CD8-positive, alpha-beta memory T cell (primary cell): ENCODE measurements at regions not wholly inside any gene's neighbourhood (a gene's known extent, or its start where the extent isn't known, plus 50 kb on each side); places are given as distances from the start of the nearest gene placed in this dataset.

Experiments
- CTCF ChIA-PET: fragments of 350-600 bp; sonication (Branson Sonifier 250); formaldehyde crosslinking; loops from one replicate; lab custom pipeline; 2021; ENCODE audit warnings: antibody characterized with exemption; lab: Charles Lee
- POLR2A ChIA-PET: fragments of 350-600 bp; sonication (Branson Sonifier 250); formaldehyde crosslinking; loops from one replicate; lab custom pipeline; 2021; ENCODE audit warnings: antibody characterized with exemption; lab: Charles Lee
- DNase-seq, 5 donors: peaks; one replicate each; pipeline versions ENCODE4 v3.0.0 to v3.0.0-alpha.2; 2020 to 2022; ENCODE audit warnings: mixed read lengths in 1 of 5
- H3K27ac ChIP-seq: one replicate; pipeline ENCODE4 v1.7.0; 2013; ENCODE audit warnings: low read depth, mild to moderate bottlenecking, low read length, moderate library complexity
- H3K27me3 ChIP-seq: 2 replicates; pipeline ENCODE4 v1.7.0; 2013; ENCODE audit warnings: low read length, mild to moderate bottlenecking; ENCODE audit not compliant: insufficient read depth, poor library complexity, severe bottlenecking
- H3K36me3 ChIP-seq: 2 replicates; pipeline ENCODE4 v1.7.0; 2013; ENCODE audit warnings: mild to moderate bottlenecking, low read length, moderate library complexity; ENCODE audit not compliant: insufficient read depth
- H3K4me1 ChIP-seq: 2 replicates; pipeline ENCODE4 v1.7.0; 2013; ENCODE audit warnings: mild to moderate bottlenecking, low read length, moderate library complexity; ENCODE audit not compliant: insufficient read depth
- H3K4me3 ChIP-seq: 2 replicates; pipeline ENCODE4 v1.7.0; 2013; ENCODE audit warnings: mild to moderate bottlenecking, low read length
- H3K9me3 ChIP-seq: 2 replicates; pipeline ENCODE4 v1.7.0; 2013; ENCODE audit warnings: mild to moderate bottlenecking, low read length
- H3K27ac Mint-ChIP-seq, 8 donors: one replicate each; pipeline ENCODE4 v1.8.0; 2020 to 2021; ENCODE audit warnings: mixed read lengths in 8 of 8, mild to moderate bottlenecking in 6 of 8, inconsistent platforms in 3 of 8, moderate library complexity in 3 of 8
- H3K27me3 Mint-ChIP-seq, 2 donors: one replicate each; pipeline ENCODE4 v1.8.0; 2020 to 2021; ENCODE audit warnings: mixed read lengths in 2 of 2, mild to moderate bottlenecking in 1 of 2, moderate library complexity in 1 of 2
- H3K36me3 Mint-ChIP-seq, 3 donors: one replicate each; pipeline ENCODE4 v1.8.0; 2020 to 2021; ENCODE audit warnings: mixed read lengths in 3 of 3, inconsistent platforms in 1 of 3, mild to moderate bottlenecking in 1 of 3
- H3K4me1 Mint-ChIP-seq, 3 donors: one replicate each; pipeline ENCODE4 v1.8.0; 2020 to 2021; ENCODE audit warnings: mixed read lengths in 3 of 3, inconsistent platforms in 1 of 3, mild to moderate bottlenecking in 1 of 3
- H3K4me3 Mint-ChIP-seq, 7 donors: one replicate each; pipeline ENCODE4 v1.8.0; 2020 to 2021; ENCODE audit warnings: mixed read lengths in 7 of 7, mild to moderate bottlenecking in 6 of 7, moderate library complexity in 4 of 7, inconsistent platforms in 2 of 7
- H3K9me3 Mint-ChIP-seq, 5 donors: one replicate each; pipeline ENCODE4 v1.8.0; 2020 to 2022; ENCODE audit warnings: mixed read lengths in 5 of 5, mild to moderate bottlenecking in 3 of 5, moderate library complexity in 2 of 5, inconsistent platforms in 1 of 5

- H3K27ac ChIP-seq, result no peak overlapping the region
- no peak for DNase-seq
- Mint-ChIP-seq H3K27me3 (peaks cover 0 to 1% of the 10 kb centered on the region in 2 donors), H3K9me3 (peaks cover 0 to 8% (median 3%) of the 10 kb centered on the region in 5 donors), H3K4me1 (no peaks in the 10 kb centered on the region), H3K4me3 (no peak overlapping the region), H3K27ac (no peak overlapping the region), H3K36me3 (no peaks in the 10 kb centered on the region)
- no peaks in the 10 kb centered on the region for H3K36me3 ChIP-seq
- POLR2A ChIA-PET, result no interaction called here
- CTCF ChIA-PET, result no interaction called here
- H3K27me3 ChIP-seq, result no peaks in the 10 kb centered on the region
- no peaks in the 10 kb centered on the region for H3K9me3 ChIP-seq
- no peaks in the 10 kb centered on the region for H3K4me1 ChIP-seq
- no peak overlapping the region for H3K4me3 ChIP-seq
Measured at GRCh38 chr9:28770226-28770625, 1196.9 kb upstream of the C9orf72 start.

DNA sequence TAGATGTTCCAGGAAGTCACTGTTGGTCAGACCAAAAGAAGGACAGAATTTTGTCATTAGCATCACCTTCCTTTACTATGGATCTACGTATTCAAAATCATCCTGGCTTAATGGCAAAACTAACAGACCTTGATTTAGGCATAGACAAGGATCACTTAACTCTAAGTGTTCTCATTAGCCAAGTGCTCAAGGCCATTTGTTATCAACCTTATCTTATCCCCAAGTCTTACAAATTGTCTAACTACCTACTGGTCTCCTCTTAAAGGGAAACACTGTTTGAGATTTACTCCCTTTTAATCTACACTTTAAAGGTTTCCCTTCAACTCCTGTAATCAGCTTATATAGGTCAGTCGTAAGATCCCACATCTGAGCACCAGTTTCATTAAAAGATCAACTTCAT lies 1197.5 kb upstream of the C9orf72 start:
- POLR2A ChIA-PET, result no interaction called here
- H3K27me3 Mint-ChIP-seq, result peaks cover 0 to 1% of the 10 kb centered on the region in 2 donors
- no peaks in the 10 kb centered on the region for H3K4me1 ChIP-seq
- H3K4me1 Mint-ChIP-seq, result no peaks in the 10 kb centered on the region
- H3K36me3 ChIP-seq, result no peaks in the 10 kb centered on the region
- CTCF ChIA-PET, result no interaction called here
- H3K27me3 ChIP-seq, result no peaks in the 10 kb centered on the region
- H3K9me3 Mint-ChIP-seq, result peaks cover 0 to 8% (median 3%) of the 10 kb centered on the region in 5 donors
- DNase-seq, result no peak
- H3K27ac ChIP-seq, result no peak overlapping the region
- no peak overlapping the region for H3K4me3 ChIP-seq
- no peak overlapping the region for H3K27ac Mint-ChIP-seq
- H3K4me3 Mint-ChIP-seq, result no peak overlapping the region
- H3K36me3 Mint-ChIP-seq, result no peaks in the 10 kb centered on the region
- H3K9me3 ChIP-seq, result no peaks in the 10 kb centered on the region

DNA sequence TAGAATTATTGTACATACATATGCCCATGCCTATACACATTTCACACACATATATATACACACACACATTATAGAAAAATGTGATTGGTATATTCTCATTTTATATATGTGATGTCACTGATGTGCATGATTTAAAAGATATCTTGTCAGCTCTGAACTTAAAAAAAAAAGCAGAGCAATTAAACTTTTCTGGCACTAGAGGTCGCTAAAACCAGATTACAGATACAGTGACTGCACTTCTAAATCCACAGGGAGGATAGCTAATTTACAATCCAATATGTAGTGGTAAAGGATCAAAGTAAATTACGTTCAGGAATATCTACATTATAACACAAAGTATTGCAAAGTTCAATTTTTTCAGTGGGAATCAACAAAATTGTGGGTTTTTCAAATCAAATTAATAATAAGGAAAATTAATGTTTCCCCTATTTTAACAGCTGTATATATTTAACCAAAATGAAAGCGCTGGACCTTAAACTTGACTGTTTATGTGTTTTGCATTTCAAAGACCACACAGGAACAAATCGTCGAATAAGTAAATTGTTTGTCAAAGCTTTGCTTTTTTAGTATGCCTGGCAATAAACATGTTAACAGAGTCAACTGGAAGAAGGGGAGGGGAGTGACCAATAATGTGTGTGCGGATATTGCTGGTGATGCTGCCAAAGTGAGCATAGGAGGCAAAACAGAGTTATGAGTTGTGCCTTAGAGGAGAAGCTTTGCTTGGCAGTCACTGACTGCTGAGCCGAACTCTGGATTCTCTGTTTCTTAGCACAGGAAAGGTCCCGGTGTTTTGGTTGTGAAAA lies 1201.4 kb upstream of the C9orf72 start:
- no peak for DNase-seq
- POLR2A ChIA-PET, result no interaction called here
- no peaks in the 10 kb centered on the region for H3K4me1 Mint-ChIP-seq

GRCh38 chr9:28779243-28779642 lies 1206.0 kb upstream of the C9orf72 start:
- Mint-ChIP-seq H3K4me3 (no peak overlapping the region), H3K27me3 (no peaks in the 10 kb centered on the region), H3K27ac (no peak overlapping the region), H3K9me3 (peaks cover 2 to 8% (median 7%) of the 10 kb centered on the region in 5 donors), H3K36me3 (no peaks in the 10 kb centered on the region), H3K4me1 (no peaks in the 10 kb centered on the region)
- ChIA-PET CTCF (no interaction called here), POLR2A (no interaction called here)
- Histone ChIP-seq H3K4me1 (no peaks in the 10 kb centered on the region), H3K27me3 (no peaks in the 10 kb centered on the region), H3K9me3 (no peaks in the 10 kb centered on the region), H3K4me3 (no peak overlapping the region), H3K36me3 (no peaks in the 10 kb centered on the region), H3K27ac (no peak overlapping the region)
- no peak for DNase-seq

More for the DNA sequence above, 1201.4 kb upstream of the C9orf72 start:
- Histone ChIP-seq H3K9me3 (no peaks in the 10 kb centered on the region), H3K4me1 (no peaks in the 10 kb centered on the region), H3K4me3 (no peak overlapping the region), H3K27me3 (no peaks in the 10 kb centered on the region), H3K36me3 (no peaks in the 10 kb centered on the region), H3K27ac (no peak overlapping the region)
- no peak overlapping the region for H3K27ac Mint-ChIP-seq
- CTCF ChIA-PET, result no interaction called here
- H3K4me3 Mint-ChIP-seq, result no peak overlapping the region
- H3K36me3 Mint-ChIP-seq, result no peaks in the 10 kb centered on the region
- H3K9me3 Mint-ChIP-seq, result peaks cover 2 to 8% (median 2%) of the 10 kb centered on the region in 5 donors
- H3K27me3 Mint-ChIP-seq, result peaks cover 0 to 1% of the 10 kb centered on the region in 2 donors

- Mint-ChIP-seq H3K4me3 (no peak overlapping the region), H3K27ac (no peak overlapping the region), H3K27me3 (no peaks in the 10 kb centered on the region), H3K9me3 (peaks cover 1 to 7% (median 4%) of the 10 kb centered on the region in 5 donors), H3K36me3 (no peaks in the 10 kb centered on the region), H3K4me1 (no peaks in the 10 kb centered on the region)
- Histone ChIP-seq H3K4me3 (no peak overlapping the region), H3K4me1 (no peaks in the 10 kb centered on the region), H3K9me3 (no peaks in the 10 kb centered on the region), H3K27ac (no peak overlapping the region), H3K36me3 (no peaks in the 10 kb centered on the region), H3K27me3 (no peaks in the 10 kb centered on the region)
- POLR2A ChIA-PET, result no interaction called here
- no peak for DNase-seq
- CTCF ChIA-PET, result no interaction called here
Measured at GRCh38 chr9:28781481-28781880, 1208.2 kb upstream of the C9orf72 start.

- Mint-ChIP-seq H3K4me1 (no peaks in the 10 kb centered on the region), H3K4me3 (no peak overlapping the region), H3K9me3 (peaks cover 0 to 7% (median 4%) of the 10 kb centered on the region in 5 donors), H3K36me3 (no peaks in the 10 kb centered on the region), H3K27me3 (no peaks in the 10 kb centered on the region), H3K27ac (no peak overlapping the region)
- DNase-seq, result no peak
- Histone ChIP-seq H3K9me3 (no peaks in the 10 kb centered on the region), H3K4me3 (no peak overlapping the region), H3K27me3 (no peaks in the 10 kb centered on the region), H3K27ac (no peak overlapping the region), H3K36me3 (no peaks in the 10 kb centered on the region), H3K4me1 (no peaks in the 10 kb centered on the region)
- POLR2A ChIA-PET, result no interaction called here
- CTCF ChIA-PET, result no interaction called here
Measured at GRCh38 chr9:28782630-28783029, 1209.3 kb upstream of the C9orf72 start.

DNA sequence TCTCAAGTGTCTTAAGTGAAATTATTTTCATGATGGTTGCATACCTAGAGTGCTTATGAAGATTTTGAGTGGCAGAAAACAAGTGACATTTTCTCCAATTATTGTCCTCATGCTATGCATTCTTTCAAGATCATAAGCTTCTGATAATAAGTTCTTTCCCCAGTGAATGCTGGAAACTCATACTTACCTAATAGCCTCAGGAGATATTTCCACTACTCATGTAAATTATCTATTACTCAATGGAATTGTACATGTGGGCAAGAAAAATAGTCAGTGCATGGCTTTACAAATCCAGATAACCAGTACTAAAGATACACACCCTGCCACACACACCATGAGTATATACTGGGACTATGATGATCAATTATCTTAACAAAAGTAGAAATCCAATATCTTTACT lies 1219.4 kb upstream of the C9orf72 start:
- peaks cover 0 to 10% (median 5%) of the 10 kb centered on the region in 5 donors for H3K9me3 Mint-ChIP-seq
- H3K27me3 Mint-ChIP-seq, result no peaks in the 10 kb centered on the region
- Histone ChIP-seq H3K9me3 (no peaks in the 10 kb centered on the region), H3K27me3 (no peaks in the 10 kb centered on the region), H3K4me3 (no peak overlapping the region), H3K4me1 (no peaks in the 10 kb centered on the region), H3K36me3 (no peaks in the 10 kb centered on the region), H3K27ac (no peak overlapping the region)
- H3K36me3 Mint-ChIP-seq, result no peaks in the 10 kb centered on the region
- H3K4me3 Mint-ChIP-seq, result no peak overlapping the region
- no peak overlapping the region for H3K27ac Mint-ChIP-seq
- no peak for DNase-seq
- H3K4me1 Mint-ChIP-seq, result no peaks in the 10 kb centered on the region
- POLR2A ChIA-PET, result no interaction called here
- CTCF ChIA-PET, result no interaction called here

DNA sequence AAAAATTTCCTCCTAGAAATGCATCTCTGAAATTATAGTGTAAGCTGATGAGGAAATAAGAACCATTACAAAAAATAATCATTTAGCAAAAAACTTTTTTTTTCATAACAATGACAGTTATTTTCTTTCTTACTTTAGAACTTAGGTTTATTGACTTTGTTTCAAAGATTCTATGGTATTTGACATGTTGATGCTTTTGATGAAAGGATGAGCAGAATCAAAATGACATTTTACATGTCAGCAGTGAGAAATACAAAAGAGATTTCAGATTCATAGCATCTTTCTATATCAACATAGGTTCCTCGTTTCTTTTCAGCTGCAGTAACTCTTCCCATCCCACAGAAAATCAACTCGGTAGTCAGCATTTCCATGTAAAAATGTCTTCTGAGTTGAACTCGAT lies 1226.6 kb upstream of the C9orf72 start:
- Histone ChIP-seq H3K9me3 (no peaks in the 10 kb centered on the region), H3K27ac (no peak overlapping the region), H3K27me3 (no peaks in the 10 kb centered on the region), H3K36me3 (no peaks in the 10 kb centered on the region), H3K4me1 (no peaks in the 10 kb centered on the region), H3K4me3 (no peak overlapping the region)
- POLR2A ChIA-PET, result no interaction called here
- H3K4me3 Mint-ChIP-seq, result no peak overlapping the region
- H3K4me1 Mint-ChIP-seq, result no peaks in the 10 kb centered on the region
- H3K27me3 Mint-ChIP-seq, result no peaks in the 10 kb centered on the region
- no peak overlapping the region for H3K27ac Mint-ChIP-seq
- H3K9me3 Mint-ChIP-seq, result peaks cover 0 to 13% (median 0%) of the 10 kb centered on the region in 5 donors
- CTCF ChIA-PET, result no interaction called here
- H3K36me3 Mint-ChIP-seq, result no peaks in the 10 kb centered on the region
- DNase-seq, result no peak
